Left lung (tissue), 4 donors: ENCODE measurements at regions not wholly inside any gene's neighbourhood (a gene's known extent, or its start where the extent isn't known, plus 50 kb on each side); places are given as distances from the start of the nearest gene placed in this dataset.
"Not testable (repeated sequence)": the region's sequence is repeated elsewhere in the genome, so short reads cannot be mapped to it uniquely, and the experiment has no call there.

Source experiments
- ATAC-seq: fragments of 200-7000 bp; cut with Tn5 transposase; one replicate; pipeline ENCODE4 v1.9.1; 2020; ENCODE audit warnings: moderate library complexity
- DNase-seq, 4 donors: peaks; one replicate each; pipeline ENCODE4 v3.0.0-alpha.2; 2013 to 2020
- H3K27ac ChIP-seq, 2 donors: fragments of 200-600 bp; sonication (generic) in 1 of 2; one replicate each; pipeline versions ENCODE4 v1.5.0 to v1.8.0; 2020 to 2021
- H3K27me3 ChIP-seq, 2 donors: fragments of 200-600 bp; sonication (generic) in 1 of 2; one replicate each; pipeline versions ENCODE4 v1.5.0 to v1.8.0; 2020 to 2021
- H3K36me3 ChIP-seq, 2 donors: fragments of 200-600 bp; sonication (generic) in 1 of 2; one replicate each; pipeline versions ENCODE4 v1.5.0 to v1.8.0; 2020 to 2021
- H3K4me1 ChIP-seq, 2 donors: fragments of 200-600 bp; one replicate each; pipeline ENCODE4 v1.8.0; 2021
- H3K4me3 ChIP-seq, 2 donors: fragments of 200-600 bp; sonication (generic) in 1 of 2; one replicate each; pipeline versions ENCODE4 v1.5.0 to v1.8.0; 2020 to 2021; ENCODE audit warnings: mild to moderate bottlenecking in 1 of 2
- H3K9me3 ChIP-seq, 2 donors: fragments of 200-600 bp; sonication (generic) in 1 of 2; one replicate each; pipeline versions ENCODE4 v1.5.0 to v1.8.0; 2020 to 2021
- CTCF ChIP-seq, 2 donors: fragments of 200-600 bp; sonication (generic) in 1 of 2; IDR thresholded peaks; one replicate each; pipeline versions ENCODE4 v1.5.0 to v1.8.0; 2021; ENCODE audit warnings: antibody characterized with exemption in 2 of 2
- intact Hi-C, 2 donors: fragments of 100-400 bp; cut with DNase I; formaldehyde crosslinking; loops; one replicate each; pipeline versions ENCODE4 v1.11.2 to v1.14.2; 2022
- donor health status: DM: no; HTN: yes; CAD: no.
- donor health status: DM: no; HTN: no; CAD: no.

- Histone ChIP-seq H3K9me3 (no peaks in the 10 kb centered on the region), H3K4me3 (no peak overlapping the region), H3K36me3 (no peaks in the 10 kb centered on the region), H3K4me1 (no peaks in the 10 kb centered on the region), H3K27ac (no peak overlapping the region), H3K27me3 (no peaks in the 10 kb centered on the region)
- intact Hi-C loops = no loop called here
- no peak for TF ChIP-seq CTCF (IDR thresholded peaks at IDR 0.05)
- ATAC-seq (no peak), DNase-seq (no peak)
Observed at GRCh38 chr3:3923619-3924018, 124.4 kb downstream of the LRRN1 start.

- no peaks in the 10 kb centered on the region for H3K4me1 ChIP-seq
- H3K27me3 ChIP-seq = no peaks in the 10 kb centered on the region
- no peaks in the 10 kb centered on the region for H3K36me3 ChIP-seq
- DNase-seq (no peak), ATAC-seq (no peak)
- H3K9me3 ChIP-seq = peaks cover 0 to 13% of the 10 kb centered on the region in 2 donors
- H3K27ac ChIP-seq = no peak overlapping the region
- intact Hi-C loops = no loop called here
- no peak for TF ChIP-seq CTCF (IDR thresholded peaks at IDR 0.05)
- no peak overlapping the region for H3K4me3 ChIP-seq
Observed at GRCh38 chr3:3927198-3927597, 128.0 kb downstream of the LRRN1 start.

GRCh38 chr3:3927965-3928364, 128.7 kb downstream of the LRRN1 start:
- no peak overlapping the region for H3K4me3 ChIP-seq
- no peaks in the 10 kb centered on the region for H3K36me3 ChIP-seq
- no peak for TF ChIP-seq CTCF (IDR thresholded peaks at IDR 0.05)
- no peak for DNase-seq
- intact Hi-C loops = no loop called here
- peaks cover 0 to 13% of the 10 kb centered on the region in 2 donors for H3K9me3 ChIP-seq
- H3K27me3 ChIP-seq = no peaks in the 10 kb centered on the region
- ATAC-seq = peak; percentile 49
- no peaks in the 10 kb centered on the region for H3K4me1 ChIP-seq
- no peak overlapping the region for H3K27ac ChIP-seq

GRCh38 chr3:3941380-3941779, 142.1 kb downstream of the LRRN1 start:
- H3K9me3 ChIP-seq, H3K4me1 ChIP-seq, H3K27me3 ChIP-seq, intact Hi-C loops, DNase-seq, H3K27ac ChIP-seq, H3K36me3 ChIP-seq, H3K4me3 ChIP-seq, ATAC-seq: not testable (repeated sequence)

- H3K27ac ChIP-seq = no peak overlapping the region
- no peaks in the 10 kb centered on the region for H3K36me3 ChIP-seq
- no peaks in the 10 kb centered on the region for H3K27me3 ChIP-seq
- no peak for ATAC-seq
- DNase-seq = no peak
- intact Hi-C loops = no loop called here
- no peak for TF ChIP-seq CTCF (IDR thresholded peaks at IDR 0.05)
- no peak overlapping the region for H3K4me3 ChIP-seq
- no peaks in the 10 kb centered on the region for H3K4me1 ChIP-seq
- H3K9me3 ChIP-seq = no peaks in the 10 kb centered on the region
Observed at GRCh38 chr3:3951071-3951470, 151.8 kb downstream of the LRRN1 start.

- no peaks in the 10 kb centered on the region for H3K4me1 ChIP-seq
- no peak overlapping the region for H3K4me3 ChIP-seq
- no peaks in the 10 kb centered on the region for H3K9me3 ChIP-seq
- ATAC-seq = no peak
- TF ChIP-seq CTCF (IDR thresholded peaks at IDR 0.05) = no peak
- no peaks in the 10 kb centered on the region for H3K27me3 ChIP-seq
- no peak overlapping the region for H3K27ac ChIP-seq
- intact Hi-C loops = no loop called here
- no peaks in the 10 kb centered on the region for H3K36me3 ChIP-seq
- DNase-seq = peak in 2 of 4 donors; percentile 5 to 7
Observed at GRCh38 chr3:3951501-3951900, 152.3 kb downstream of the LRRN1 start.

- H3K27ac ChIP-seq, intact Hi-C loops, H3K27me3 ChIP-seq, H3K4me1 ChIP-seq, H3K9me3 ChIP-seq, DNase-seq, H3K36me3 ChIP-seq, ATAC-seq, H3K4me3 ChIP-seq: not testable (repeated sequence)
Observed at GRCh38 chr3:3962867-3963266, 163.6 kb downstream of the LRRN1 start.
